ENCODE measurements at regions not wholly inside any gene's neighbourhood (a gene's known extent, or its start where the extent isn't known, plus 50 kb on each side); places are given as distances from the start of the nearest gene placed in this dataset.

DNA sequence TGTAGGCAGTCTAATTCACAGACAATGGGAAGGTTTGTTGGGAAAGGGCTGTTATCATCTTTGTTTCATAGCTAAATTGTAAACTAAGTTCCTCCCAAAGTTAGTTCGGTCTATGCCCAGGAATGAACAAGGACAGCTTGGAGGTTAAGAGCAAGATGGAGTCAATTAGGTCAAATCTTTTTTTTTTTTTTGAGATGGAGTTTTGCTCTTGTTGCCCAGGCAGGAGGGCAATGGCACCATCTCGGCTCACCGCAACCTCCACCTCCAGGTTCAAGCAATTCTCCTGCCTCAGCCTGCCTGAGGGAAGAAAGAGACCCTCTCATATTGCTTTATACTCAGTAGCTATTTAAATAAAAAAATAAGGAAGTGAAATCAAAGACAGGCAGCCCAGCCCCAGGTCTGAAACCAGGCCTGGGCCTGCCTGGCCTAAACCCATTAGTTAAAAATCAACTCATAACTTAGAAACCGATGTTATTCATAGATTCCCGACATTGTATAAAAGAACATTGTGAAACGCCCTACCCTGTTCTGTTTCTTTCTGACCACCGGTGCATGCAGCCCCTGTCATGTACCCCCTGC, 297.4 kb upstream of the SGCG start:
- no peak for TF ChIP-seq PRPF4 (IDR thresholded peaks at IDR 0.05; ENCODE audit: insufficient read depth, low read depth, low read length, poor library complexity, severe bottlenecking)
- TF ChIP-seq POLR2A (conservative IDR thresholded peaks at IDR 0.05) = no peak
- TF ChIP-seq EZH2 (IDR thresholded peaks at IDR 0.05; ENCODE audit: borderline replicate concordance, low read depth, low read length) = no peak
- TF ChIP-seq FOXK2 (conservative IDR thresholded peaks at IDR 0.05 in 1 of 2, IDR thresholded peaks at IDR 0.05 in 1 of 2; ENCODE audit: low read depth in 2 of 2) = no peak
- TF ChIP-seq GABPB1 (CRISPR knock-in tag; IDR thresholded peaks at IDR 0.05) = no peak
- TF ChIP-seq RFX5 (IDR thresholded peaks at IDR 0.05; ENCODE audit: low read depth, low read length) = no peak
- no peak for TF ChIP-seq ZBTB5 (IDR thresholded peaks at IDR 0.05)
- TF ChIP-seq HOXB6 (CRISPR knock-in tag; IDR thresholded peaks at IDR 0.05; ENCODE audit: borderline replicate concordance) = no peak
- TF ChIP-seq ELK1 (CRISPR knock-in tag; IDR thresholded peaks at IDR 0.05) = no peak
- no peak for TF ChIP-seq ELF4 (CRISPR knock-in tag; IDR thresholded peaks at IDR 0.05)
- TF ChIP-seq BHLHE40 (IDR thresholded peaks at IDR 0.05; ENCODE audit: low read length) = no peak
